Frontal cortex (tissue), 3 donors: ENCODE measurements at regions not wholly inside any gene's neighbourhood (a gene's known extent, or its start where the extent isn't known, plus 50 kb on each side); places are given as distances from the start of the nearest gene placed in this dataset.

Experiments used
- DNase-seq, 2 donors: peaks; one replicate each; pipeline ENCODE4 v3.0.0; 2012; ENCODE audit warnings: low spot score in 2 of 2
- FAIRE-seq: peaks from 2 replicates; lab custom pipeline; 2012; peaks lifted over from hg19 to GRCh38; lab: Jason Lieb, UNC
- donor health status: control.
- donor health status: control.
- donor health status: control.

GRCh38 chr13:84479656-84480055 is 597.4 kb upstream of the SLITRK1 start:
- no peak for FAIRE-seq
- DNase-seq, result no peak

DNA sequence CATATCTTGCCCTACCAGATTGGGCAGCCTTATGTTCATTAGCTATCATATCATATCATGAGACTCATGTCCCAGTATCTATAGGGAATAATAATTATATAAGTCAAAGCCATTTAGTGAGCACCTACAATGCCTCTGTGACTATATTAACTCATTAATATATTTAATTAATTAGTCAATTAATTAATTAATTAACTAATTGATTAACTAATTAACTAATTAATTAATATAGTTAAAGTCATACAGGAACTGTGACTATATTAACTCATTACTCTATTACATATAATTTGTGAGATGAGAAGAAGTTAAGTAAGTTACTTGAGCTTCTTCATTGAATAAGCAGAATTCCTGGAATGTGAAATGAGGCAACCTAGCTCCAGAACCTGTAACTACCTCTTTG is 588.3 kb upstream of the SLITRK1 start:
- DNase-seq, result no peak

DNA sequence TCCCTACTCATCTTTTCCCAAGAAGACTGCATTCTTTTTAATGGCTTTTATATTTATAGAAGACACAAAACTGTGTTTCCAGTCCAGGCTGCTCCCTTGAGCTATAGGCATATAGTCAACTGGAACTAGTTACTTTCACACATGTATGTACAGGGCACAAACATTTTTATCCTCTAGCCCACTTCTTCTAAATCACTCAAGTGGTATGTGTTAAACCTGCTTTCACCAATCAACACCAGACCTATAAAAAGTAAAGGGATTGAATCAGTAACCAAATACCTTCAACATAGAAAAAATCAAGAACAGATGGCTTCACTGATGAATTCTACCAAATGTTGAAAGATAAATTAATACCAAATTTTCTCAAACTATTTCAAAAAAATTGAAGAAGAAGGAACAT is 584.2 kb upstream of the SLITRK1 start:
- no peak for DNase-seq
- FAIRE-seq, result no peak

More for the DNA sequence above, 588.3 kb upstream of the SLITRK1 start:
- no peak for FAIRE-seq

DNA sequence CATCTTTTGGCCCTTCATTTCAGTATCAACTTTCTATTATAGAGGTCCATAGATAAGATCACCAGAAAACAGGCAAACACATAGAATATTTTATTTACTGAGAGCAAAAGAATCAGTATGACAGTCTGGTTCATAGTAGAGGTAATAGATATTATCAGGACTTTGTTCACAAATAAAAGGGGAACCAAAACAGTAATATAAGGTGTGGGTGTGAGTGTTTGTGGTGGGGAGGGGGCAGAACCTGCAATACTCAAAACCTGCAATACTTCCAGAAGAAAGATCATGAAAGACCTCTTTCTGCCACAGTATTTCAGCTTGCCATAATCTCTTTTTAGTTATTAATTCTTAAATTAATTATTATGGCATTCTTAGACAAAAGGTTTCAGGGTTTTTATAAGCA is 578.7 kb upstream of the SLITRK1 start:
- no peak for FAIRE-seq

GRCh38 chr13:84455143-84455905 is 573.0 kb upstream of the SLITRK1 start:
- no peak for FAIRE-seq
- no peak for DNase-seq

More for the DNA sequence above, 578.7 kb upstream of the SLITRK1 start:
- DNase-seq, result no peak

DNA sequence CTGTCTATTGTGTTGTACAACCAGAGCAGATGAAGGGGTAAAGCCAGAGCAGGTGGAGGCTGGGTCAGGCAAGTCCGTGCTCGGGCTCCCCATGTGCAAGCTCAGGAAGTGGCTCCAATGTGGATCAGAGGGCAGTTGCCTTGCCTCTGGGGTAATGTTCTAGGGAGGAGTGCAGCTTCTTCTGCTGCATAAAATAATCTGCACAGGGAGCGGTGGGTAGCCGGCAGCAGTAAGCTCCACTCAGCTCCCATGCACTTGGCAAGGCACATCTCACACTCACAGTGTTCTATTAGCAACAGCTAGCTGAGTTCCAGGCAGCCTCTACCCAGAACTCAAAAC is 565.3 kb upstream of the SLITRK1 start:
- FAIRE-seq (no peak), DNase-seq (no peak)

DNA sequence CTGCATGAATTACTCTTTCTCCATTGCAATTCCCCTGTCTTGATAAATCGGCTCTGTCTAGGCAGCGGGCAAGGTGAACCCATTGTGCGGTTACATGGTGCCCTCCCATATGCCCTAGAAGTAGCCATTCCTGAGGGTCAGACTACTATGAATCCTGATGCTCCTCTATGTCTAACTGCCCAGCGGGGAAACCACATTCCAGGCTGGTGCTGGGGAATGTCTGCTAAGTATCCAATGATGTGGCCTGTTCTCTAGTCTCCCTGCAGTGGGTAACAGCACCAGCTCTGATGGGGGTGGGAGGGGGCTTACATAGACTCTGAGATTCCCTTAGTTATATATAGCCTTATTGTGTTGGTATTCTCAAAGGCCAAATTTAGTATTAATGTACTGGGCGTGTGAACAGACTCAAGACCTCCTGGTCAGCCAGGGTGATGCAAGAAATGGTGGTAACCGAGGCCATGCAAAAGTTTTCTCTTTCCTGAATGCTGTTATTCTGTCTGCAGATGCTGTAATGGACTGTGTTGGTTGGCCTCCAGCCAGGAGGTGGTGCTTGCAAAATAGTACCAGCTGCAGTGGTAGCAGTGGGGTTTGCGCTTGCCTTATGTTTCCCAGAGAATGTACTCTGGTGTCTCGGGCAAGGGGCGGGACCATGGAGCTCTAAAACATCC is 564.8 kb upstream of the SLITRK1 start:
- DNase-seq, result no peak
- FAIRE-seq, result no peak

DNA sequence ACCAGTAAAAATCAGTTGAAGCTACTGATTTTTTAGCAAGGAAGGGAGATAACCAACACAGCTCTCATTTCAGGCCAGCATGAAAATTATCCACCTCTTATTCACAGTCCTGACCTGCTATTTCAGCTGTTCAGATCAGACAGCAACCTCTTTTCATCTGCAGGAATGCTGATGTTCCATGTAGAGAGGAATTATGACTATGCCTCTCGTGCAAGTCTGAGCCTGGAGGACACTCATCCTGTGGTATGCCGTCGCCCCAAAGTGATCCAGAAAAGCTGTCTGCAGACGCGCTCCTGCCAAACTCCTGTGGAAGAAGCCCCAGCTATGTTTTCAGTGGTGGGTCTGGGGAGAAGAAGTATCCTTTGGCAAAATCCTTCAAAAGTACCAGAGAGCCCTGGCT is 563.5 kb upstream of the SLITRK1 start:
- FAIRE-seq, result no peak
- DNase-seq, result no peak

- DNase-seq (no peak), FAIRE-seq (no peak)
Observed at GRCh38 chr13:84443463-84443862, 561.2 kb upstream of the SLITRK1 start.

GRCh38 chr13:84439108-84439507 is 556.8 kb upstream of the SLITRK1 start:
- DNase-seq, result no peak
- FAIRE-seq, result no peak

DNA sequence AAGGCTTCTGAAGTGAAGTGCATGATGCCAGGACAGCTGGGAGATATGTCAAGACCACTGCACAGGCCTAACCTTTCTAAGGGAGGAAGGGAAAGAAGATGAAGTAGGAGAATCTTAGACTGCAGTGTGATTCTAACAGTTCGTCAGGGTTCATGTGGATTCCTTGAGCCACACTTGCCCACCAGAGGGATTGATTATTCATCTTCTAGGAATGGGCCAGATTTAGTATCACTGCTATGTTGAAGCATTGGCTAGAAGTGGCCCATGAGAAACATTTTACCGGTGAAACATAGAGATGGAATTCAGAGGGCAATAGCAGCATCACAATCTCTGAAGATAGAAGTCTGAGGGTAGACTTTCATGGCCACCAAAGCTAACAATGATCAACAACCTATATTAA is 550.8 kb upstream of the SLITRK1 start:
- FAIRE-seq, result no peak

DNA sequence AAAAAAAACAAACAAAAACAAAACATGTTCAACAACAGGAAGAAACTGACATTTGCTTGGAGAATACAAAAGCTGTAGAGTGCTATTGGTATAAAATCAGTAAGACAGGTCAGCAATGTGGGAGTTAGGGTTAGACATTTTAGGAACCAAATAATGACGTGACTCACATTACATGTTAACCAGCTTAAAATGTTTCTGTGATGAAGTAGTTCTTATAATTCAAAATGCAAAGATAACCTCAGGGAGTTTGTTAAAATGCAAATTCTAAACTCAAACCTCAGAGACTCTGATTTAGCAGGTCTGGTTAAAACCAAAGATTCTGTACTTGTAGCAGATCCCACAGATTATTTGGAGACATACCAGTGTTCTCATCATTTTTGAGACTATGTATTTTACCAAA is 549.4 kb upstream of the SLITRK1 start:
- DNase-seq (no peak), FAIRE-seq (no peak)

More for the DNA sequence above, 550.8 kb upstream of the SLITRK1 start:
- DNase-seq, result no peak

DNA sequence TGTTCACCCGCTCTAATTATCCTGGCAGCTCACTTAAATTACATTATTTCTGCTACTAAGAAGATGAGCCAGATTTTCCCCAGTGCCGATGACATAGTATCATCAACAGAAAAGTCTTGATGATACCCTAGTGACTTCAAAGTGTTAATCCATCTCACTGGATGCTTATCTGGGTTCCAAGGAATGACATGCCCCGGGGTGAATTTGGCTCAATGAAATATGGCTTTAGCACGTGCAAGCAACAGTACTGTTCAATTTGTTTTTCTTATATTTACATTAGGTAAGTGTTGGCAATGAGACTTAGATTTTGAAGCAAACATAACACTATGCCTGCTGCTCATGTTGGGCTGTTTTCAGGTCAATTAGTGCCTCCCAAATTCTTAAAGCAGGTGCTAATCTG is 548.2 kb upstream of the SLITRK1 start:
- DNase-seq, result no peak
- no peak for FAIRE-seq

GRCh38 chr13:84430015-84430414 is 547.7 kb upstream of the SLITRK1 start:
- DNase-seq (no peak), FAIRE-seq (no peak)

DNA sequence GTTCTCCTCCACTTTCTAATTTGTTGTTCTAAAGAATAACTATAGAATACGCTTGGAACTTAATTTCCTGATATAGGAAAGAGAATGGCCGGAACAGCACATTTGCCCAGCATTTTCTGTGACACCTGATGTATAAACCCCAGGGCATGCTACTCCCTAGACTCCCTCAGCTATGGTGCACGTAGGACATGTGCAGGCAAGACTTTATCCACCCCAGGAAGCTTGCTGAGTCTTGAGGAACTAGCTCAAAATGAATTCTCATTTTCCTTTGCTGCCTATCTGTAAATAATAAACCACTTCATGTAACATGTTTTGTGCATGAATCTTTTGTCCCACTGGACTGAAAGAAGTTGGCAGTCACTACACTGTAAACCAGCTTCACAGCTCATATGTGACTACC is 535.8 kb upstream of the SLITRK1 start:
- FAIRE-seq (no peak), DNase-seq (no peak)

GRCh38 chr13:84417416-84417815 is 535.1 kb upstream of the SLITRK1 start:
- no peak for FAIRE-seq
- DNase-seq, result no peak

GRCh38 chr13:84413016-84413415 is 530.7 kb upstream of the SLITRK1 start:
- DNase-seq, result no peak
- no peak for FAIRE-seq

GRCh38 chr13:84405286-84405685 is 523.0 kb upstream of the SLITRK1 start:
- DNase-seq (no peak), FAIRE-seq (no peak)

GRCh38 chr13:84400706-84401105 is 518.4 kb upstream of the SLITRK1 start:
- no peak for DNase-seq
- FAIRE-seq, result no peak

DNA sequence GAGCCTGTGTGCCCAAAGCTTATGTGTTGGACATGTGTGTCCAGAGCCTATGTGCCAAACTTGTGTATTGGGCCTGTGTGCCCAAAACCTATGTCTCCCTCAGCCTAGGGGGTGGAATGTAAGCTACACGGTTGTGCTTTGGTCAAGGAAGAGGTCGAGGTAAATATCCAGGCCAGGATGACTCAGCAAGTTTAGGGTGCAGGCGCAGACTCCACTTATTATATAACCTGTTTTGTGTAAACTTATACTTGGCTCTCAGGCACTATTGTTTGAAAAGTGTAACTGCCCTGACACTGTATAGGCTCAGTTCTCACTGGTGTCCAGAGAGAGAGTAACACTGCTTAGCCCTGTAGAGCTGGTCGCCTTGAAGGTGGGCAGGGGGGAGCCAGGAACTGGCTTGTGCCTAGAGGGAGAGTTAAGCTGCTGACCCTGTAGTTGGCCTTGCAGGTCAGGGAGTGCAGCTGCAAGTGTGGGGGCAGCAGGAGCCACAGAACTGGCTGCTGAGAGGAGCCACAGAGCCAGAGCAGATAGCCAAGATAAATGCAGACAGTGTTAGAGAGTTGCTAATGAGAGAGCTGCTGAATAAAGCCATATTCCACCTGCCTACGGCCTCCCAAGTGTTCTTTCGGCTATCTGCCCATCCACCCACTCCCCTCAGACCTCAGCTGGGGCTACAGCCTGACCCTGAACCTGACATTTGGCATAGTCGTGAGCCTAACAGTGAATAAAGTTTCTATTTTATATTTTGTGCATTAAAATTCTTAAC is 517.2 kb upstream of the SLITRK1 start:
- DNase-seq (no peak), FAIRE-seq (no peak)

- FAIRE-seq (no peak), DNase-seq (no peak)
Observed at GRCh38 chr13:84393981-84394625, 511.8 kb upstream of the SLITRK1 start.
